ENCODE measurements at regions not wholly inside any gene's neighbourhood (a gene's known extent, or its start where the extent isn't known, plus 50 kb on each side); places are given as distances from the start of the nearest gene placed in this dataset.

DNA sequence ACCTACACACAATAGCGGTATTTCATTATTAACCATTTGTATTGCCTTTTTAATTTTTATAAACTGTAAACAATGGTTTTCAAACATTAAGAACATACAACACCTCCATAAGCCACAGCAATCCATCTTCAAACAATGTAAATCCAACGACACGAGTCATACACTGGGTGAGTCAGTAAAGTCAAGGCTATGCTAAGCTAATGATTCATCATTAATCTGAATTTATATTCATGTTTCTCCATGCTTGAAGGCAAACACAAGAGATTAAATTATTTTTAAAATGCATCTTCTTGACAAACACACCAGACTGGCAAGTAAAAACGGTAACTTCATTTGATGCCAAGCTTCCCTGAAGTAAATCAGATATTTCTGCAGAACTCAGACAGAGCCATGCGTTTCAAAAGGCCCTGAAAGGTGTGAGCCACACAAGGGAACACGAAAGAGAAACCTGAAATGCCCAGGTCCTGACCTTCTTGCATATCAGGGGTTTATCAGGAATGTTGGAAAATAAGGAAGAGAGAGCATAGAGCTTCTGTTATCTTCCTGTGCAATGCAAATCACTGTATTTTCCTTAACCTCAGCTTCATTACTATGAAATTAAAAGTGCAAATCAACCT, 162.5 kb downstream of the ALDH8A1 start:
- dilution Hi-C loops (cut with MboI; ENCODE audit: extremely low pct_ligation_motif_present, low sequenced_read_pairs), result no loop called here
- H3K9ac ChIP-seq (replicated peaks; ENCODE audit: extremely low read depth, insufficient read depth, low read length), result no peak overlapping the region
- peaks cover 3% of the 10 kb centered on the region for H3K4me1 ChIP-seq (ENCODE audit: control insufficient read depth, extremely low read depth, insufficient read depth, low read length)
- H4K20me1 ChIP-seq (replicated peaks; ENCODE audit: control insufficient read depth, extremely low read depth, insufficient read depth, low read length), result no peaks in the 10 kb centered on the region
- intact Hi-C loops (cut with micrococcal nuclease), result no loop called here
- POLR2A ChIA-PET, result no interaction called here
- peak; percentile 43 for DNase-seq (ENCODE audit: low read depth, low spot score)
- H3K4me3 ChIP-seq (replicated peaks in 1 of 3; ENCODE audit: insufficient read depth in 1 of 3, low read depth in 1 of 3, low read length in 3 of 3), result no peak overlapping the region
- H3K4me2 ChIP-seq (ENCODE audit: insufficient read depth, low read length), result no peak overlapping the region
- no peaks in the 10 kb centered on the region for H3K9me3 ChIP-seq (replicated peaks; ENCODE audit: control insufficient read depth, insufficient read depth, low read length)
- H3K9me1 ChIP-seq (replicated peaks; ENCODE audit: control insufficient read depth, extremely low read depth, insufficient read depth, low read length), result no peaks in the 10 kb centered on the region
- no peaks in the 10 kb centered on the region for H3K36me3 ChIP-seq (ENCODE audit: control insufficient read depth in 2 of 2, extremely low read depth in 1 of 2, insufficient read depth in 2 of 2, low read length in 2 of 2)
- no peak for FAIRE-seq
- CTCF ChIA-PET, result interaction anchor here (0.6 to 1.4 kb wide), 9 partner anchors 9 to 178 kb away, joined by 3 to 8 read pairs (median 3); no protein-coding TSS in a partner anchor
- H3K27ac ChIP-seq (ENCODE audit: insufficient read depth, low read depth, low read length), result no peak overlapping the region
- BruUV-seq (replicated peaks), result no TSS peak
- H2AFZ ChIP-seq (ENCODE audit: low read depth, low read length), result peak overlapping the region; percentile 51
- TF ChIP-seq MYC (IDR thresholded peaks at IDR 0.05; ENCODE audit: low read depth, low read length) (no peak), POLR2A (IDR thresholded peaks at IDR 0.05; ENCODE audit: low read depth, low read length) (no peak), EZH2 (IDR thresholded peaks at IDR 0.05; ENCODE audit: borderline replicate concordance, low read depth, low read length, severe bottlenecking) (no peak), GATA2 (IDR thresholded peaks at IDR 0.05; ENCODE audit: insufficient read depth, insufficient read length, low read depth, low read length) (peak; percentile 48), FOS (IDR thresholded peaks at IDR 0.05; ENCODE audit: borderline replicate concordance, insufficient read depth, low read length) (peak; percentile 95), JUN (IDR thresholded peaks at IDR 0.05; ENCODE audit: borderline replicate concordance, insufficient read depth, insufficient read length, low read depth) (peak; percentile 50)
- TF ChIP-seq, protein P1, sequence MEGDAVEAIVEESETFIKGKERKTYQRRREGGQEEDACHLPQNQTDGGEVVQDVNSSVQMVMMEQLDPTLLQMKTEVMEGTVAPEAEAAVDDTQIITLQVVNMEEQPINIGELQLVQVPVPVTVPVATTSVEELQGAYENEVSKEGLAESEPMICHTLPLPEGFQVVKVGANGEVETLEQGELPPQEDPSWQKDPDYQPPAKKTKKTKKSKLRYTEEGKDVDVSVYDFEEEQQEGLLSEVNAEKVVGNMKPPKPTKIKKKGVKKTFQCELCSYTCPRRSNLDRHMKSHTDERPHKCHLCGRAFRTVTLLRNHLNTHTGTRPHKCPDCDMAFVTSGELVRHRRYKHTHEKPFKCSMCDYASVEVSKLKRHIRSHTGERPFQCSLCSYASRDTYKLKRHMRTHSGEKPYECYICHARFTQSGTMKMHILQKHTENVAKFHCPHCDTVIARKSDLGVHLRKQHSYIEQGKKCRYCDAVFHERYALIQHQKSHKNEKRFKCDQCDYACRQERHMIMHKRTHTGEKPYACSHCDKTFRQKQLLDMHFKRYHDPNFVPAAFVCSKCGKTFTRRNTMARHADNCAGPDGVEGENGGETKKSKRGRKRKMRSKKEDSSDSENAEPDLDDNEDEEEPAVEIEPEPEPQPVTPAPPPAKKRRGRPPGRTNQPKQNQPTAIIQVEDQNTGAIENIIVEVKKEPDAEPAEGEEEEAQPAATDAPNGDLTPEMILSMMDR (IDR thresholded peaks at IDR 0.05; ENCODE audit: extremely low read depth in 1 of 2, insufficient read depth in 1 of 2, low read depth in 1 of 2, low read length in 2 of 2), result no peak
- TF ChIP-seq, protein P2, sequence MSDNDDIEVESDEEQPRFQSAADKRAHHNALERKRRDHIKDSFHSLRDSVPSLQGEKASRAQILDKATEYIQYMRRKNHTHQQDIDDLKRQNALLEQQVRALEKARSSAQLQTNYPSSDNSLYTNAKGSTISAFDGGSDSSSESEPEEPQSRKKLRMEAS (IDR thresholded peaks at IDR 0.05; ENCODE audit: insufficient read depth, insufficient read length), result no peak
- no peaks in the 10 kb centered on the region for H3K27me3 ChIP-seq (ENCODE audit: control insufficient read depth in 2 of 2, insufficient read depth in 2 of 2, low read length in 2 of 2)
- H3K79me2 ChIP-seq (ENCODE audit: control insufficient read depth, insufficient read depth, low read length), result no peaks in the 10 kb centered on the region

Measured in endothelial cell of umbilical vein (primary cell).